GM18517 (cell line): ENCODE measurements at regions not wholly inside any gene's neighbourhood (a gene's known extent, or its start where the extent isn't known, plus 50 kb on each side); places are given as distances from the start of the nearest gene placed in this dataset.

Experiments used
- ATAC-seq: cut with Tn5 transposase; IDR thresholded peaks from one replicate; pipeline ENCODE4 v1.9.1; 2021; ENCODE audit warnings: mild to moderate bottlenecking, moderate library complexity; ENCODE audit not compliant: unreplicated experiment

- ATAC-seq: no peak
These were observed 168.0 kb downstream of the TMTC3 start for GRCh38 chr12:88310069-88310468.

- no peak for ATAC-seq
These were observed 168.6 kb downstream of the TMTC3 start for GRCh38 chr12:88310666-88311065.

GRCh38 chr12:88313554-88313953, 171.4 kb downstream of the TMTC3 start:
- ATAC-seq: peak; percentile 73

GRCh38 chr12:88314706-88315105, 172.6 kb downstream of the TMTC3 start:
- ATAC-seq: no peak

- no peak for ATAC-seq
These were observed 176.6 kb downstream of the TMTC3 start for GRCh38 chr12:88318726-88319125.

GRCh38 chr12:88325076-88325815, 183.1 kb downstream of the TMTC3 start:
- ATAC-seq: no peak

GRCh38 chr12:88325816-88326189, 183.7 kb downstream of the TMTC3 start:
- ATAC-seq: no peak

- no peak for ATAC-seq
These were observed 185.2 kb downstream of the TMTC3 start for GRCh38 chr12:88327276-88327675.

- ATAC-seq: no peak
These were observed 186.0 kb downstream of the TMTC3 start for GRCh38 chr12:88328090-88328489.

GRCh38 chr12:88329833-88330232, 187.7 kb downstream of the TMTC3 start:
- no peak for ATAC-seq

GRCh38 chr12:88334271-88334670, 192.2 kb downstream of the TMTC3 start:
- peak; percentile 70 for ATAC-seq

- ATAC-seq: no peak
These were observed 194.1 kb downstream of the TMTC3 start for GRCh38 chr12:88336076-88336739.

- no peak for ATAC-seq
These were observed 196.4 kb downstream of the TMTC3 start for GRCh38 chr12:88338486-88338885.

GRCh38 chr12:88339254-88339949, 197.3 kb downstream of the TMTC3 start:
- no peak for ATAC-seq

GRCh38 chr12:88339966-88340365, 197.9 kb downstream of the TMTC3 start:
- ATAC-seq: no peak

- no peak for ATAC-seq
These were observed 200.2 kb downstream of the TMTC3 start for GRCh38 chr12:88342251-88342806.

- no peak for ATAC-seq
These were observed 209.0 kb downstream of the TMTC3 start for GRCh38 chr12:88351146-88351545.

GRCh38 chr12:88354691-88355090, 212.6 kb downstream of the TMTC3 start:
- no peak for ATAC-seq

- ATAC-seq: no peak
These were observed 218.2 kb downstream of the TMTC3 start for GRCh38 chr12:88360343-88360742.

- no peak for ATAC-seq
These were observed 218.8 kb downstream of the KITLG start for GRCh38 chr12:88361493-88361892.

- no peak for ATAC-seq
These were observed 217.8 kb downstream of the KITLG start for GRCh38 chr12:88362439-88362838.

- ATAC-seq: no peak
These were observed 214.9 kb downstream of the KITLG start for GRCh38 chr12:88365403-88365802.
